ENCODE measurements at regions not wholly inside any gene's neighbourhood (a gene's known extent, or its start where the extent isn't known, plus 50 kb on each side); places are given as distances from the start of the nearest gene placed in this dataset.

DNA sequence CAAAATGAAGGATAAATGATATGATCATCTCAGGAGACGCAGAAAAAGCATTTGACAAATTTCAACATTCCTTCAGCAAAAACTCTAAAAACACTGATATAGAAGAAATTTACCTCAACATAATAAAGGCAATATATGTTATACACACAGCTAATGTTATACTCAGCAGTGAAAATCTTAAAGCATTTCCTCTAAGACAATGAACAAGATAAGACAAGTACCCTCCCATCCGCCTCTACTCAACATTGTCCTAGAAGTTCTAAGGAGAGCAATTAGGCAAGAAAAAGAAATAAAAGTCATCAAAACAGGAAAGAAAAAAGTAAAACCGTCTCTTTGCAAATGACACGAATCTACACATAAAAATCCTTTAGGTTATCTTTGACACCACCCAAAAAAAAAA is 1432.8 kb downstream of the CDH11 start:
- H3K27me3 ChIP-seq (ENCODE audit: insufficient read depth, poor library complexity, severe bottlenecking), result no peaks in the 10 kb centered on the region
- no peak overlapping the region for H3K27ac ChIP-seq (replicated peaks)
- TF ChIP-seq POLR2AphosphoS5 (IDR thresholded peaks at IDR 0.05; ENCODE audit: low read depth) (no peak), SPI1 (IDR thresholded peaks at IDR 0.05; ENCODE audit: borderline replicate concordance, low read depth) (no peak), GABPA (IDR thresholded peaks at IDR 0.05; ENCODE audit: low read depth) (no peak)
- TF ChIP-seq, protein P1, sequence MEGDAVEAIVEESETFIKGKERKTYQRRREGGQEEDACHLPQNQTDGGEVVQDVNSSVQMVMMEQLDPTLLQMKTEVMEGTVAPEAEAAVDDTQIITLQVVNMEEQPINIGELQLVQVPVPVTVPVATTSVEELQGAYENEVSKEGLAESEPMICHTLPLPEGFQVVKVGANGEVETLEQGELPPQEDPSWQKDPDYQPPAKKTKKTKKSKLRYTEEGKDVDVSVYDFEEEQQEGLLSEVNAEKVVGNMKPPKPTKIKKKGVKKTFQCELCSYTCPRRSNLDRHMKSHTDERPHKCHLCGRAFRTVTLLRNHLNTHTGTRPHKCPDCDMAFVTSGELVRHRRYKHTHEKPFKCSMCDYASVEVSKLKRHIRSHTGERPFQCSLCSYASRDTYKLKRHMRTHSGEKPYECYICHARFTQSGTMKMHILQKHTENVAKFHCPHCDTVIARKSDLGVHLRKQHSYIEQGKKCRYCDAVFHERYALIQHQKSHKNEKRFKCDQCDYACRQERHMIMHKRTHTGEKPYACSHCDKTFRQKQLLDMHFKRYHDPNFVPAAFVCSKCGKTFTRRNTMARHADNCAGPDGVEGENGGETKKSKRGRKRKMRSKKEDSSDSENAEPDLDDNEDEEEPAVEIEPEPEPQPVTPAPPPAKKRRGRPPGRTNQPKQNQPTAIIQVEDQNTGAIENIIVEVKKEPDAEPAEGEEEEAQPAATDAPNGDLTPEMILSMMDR (IDR thresholded peaks at IDR 0.05; ENCODE audit: insufficient read depth, low read length), result no peak
- TF ChIP-seq, protein P2, sequence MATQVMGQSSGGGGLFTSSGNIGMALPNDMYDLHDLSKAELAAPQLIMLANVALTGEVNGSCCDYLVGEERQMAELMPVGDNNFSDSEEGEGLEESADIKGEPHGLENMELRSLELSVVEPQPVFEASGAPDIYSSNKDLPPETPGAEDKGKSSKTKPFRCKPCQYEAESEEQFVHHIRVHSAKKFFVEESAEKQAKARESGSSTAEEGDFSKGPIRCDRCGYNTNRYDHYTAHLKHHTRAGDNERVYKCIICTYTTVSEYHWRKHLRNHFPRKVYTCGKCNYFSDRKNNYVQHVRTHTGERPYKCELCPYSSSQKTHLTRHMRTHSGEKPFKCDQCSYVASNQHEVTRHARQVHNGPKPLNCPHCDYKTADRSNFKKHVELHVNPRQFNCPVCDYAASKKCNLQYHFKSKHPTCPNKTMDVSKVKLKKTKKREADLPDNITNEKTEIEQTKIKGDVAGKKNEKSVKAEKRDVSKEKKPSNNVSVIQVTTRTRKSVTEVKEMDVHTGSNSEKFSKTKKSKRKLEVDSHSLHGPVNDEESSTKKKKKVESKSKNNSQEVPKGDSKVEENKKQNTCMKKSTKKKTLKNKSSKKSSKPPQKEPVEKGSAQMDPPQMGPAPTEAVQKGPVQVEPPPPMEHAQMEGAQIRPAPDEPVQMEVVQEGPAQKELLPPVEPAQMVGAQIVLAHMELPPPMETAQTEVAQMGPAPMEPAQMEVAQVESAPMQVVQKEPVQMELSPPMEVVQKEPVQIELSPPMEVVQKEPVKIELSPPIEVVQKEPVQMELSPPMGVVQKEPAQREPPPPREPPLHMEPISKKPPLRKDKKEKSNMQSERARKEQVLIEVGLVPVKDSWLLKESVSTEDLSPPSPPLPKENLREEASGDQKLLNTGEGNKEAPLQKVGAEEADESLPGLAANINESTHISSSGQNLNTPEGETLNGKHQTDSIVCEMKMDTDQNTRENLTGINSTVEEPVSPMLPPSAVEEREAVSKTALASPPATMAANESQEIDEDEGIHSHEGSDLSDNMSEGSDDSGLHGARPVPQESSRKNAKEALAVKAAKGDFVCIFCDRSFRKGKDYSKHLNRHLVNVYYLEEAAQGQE (IDR thresholded peaks at IDR 0.05; ENCODE audit: insufficient replicate concordance, low read depth), result no peak
- no peak overlapping the region for H3K4me3 ChIP-seq (replicated peaks; ENCODE audit: insufficient read depth, low read length)
- no peak for DNase-seq (ENCODE audit: low read depth in 1 of 2, low spot score in 1 of 2)

DNA sequence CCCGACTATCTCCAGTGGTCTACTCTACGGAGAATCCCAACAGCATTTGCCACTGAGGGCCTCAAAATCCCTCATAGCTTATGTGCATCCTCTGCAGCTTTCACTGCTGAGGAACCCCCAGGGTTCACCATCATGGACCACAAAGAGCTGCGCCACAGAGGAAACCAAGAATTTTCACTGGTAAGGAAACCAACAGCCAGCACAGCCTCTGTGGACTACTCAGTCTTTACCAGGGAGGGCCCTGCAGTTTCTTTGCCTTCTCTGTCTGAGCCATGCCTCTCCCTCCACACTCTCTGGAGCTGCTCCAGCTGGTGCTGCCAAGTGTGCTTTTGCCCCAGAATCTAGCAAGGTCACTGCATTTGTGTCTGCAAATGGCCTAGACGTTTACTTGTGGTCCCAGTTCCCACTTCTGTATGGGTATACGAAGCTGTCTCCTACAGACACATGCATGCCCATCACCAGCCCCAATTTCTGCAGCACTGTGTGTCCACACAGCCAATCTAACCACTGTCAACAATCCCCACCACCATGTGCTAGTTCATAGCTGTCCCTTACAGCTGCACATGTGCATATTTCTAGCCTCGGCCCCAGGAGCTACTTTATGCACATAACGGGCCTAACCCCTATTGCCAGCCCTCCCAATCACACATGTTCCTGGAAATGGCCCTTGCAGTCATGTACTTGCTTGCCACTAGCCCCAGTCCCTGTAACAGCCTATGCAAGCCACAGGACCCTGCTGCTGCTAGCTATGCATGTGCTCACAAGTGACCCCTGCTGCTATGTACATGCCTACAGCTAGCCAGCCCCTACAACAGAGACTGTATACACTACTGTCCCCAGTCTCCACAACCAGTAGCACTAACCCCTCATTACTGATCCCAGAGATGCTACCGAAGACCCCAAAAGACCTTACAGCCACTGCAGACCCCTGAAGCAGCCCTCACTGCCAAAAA is 1437.4 kb downstream of the CDH11 start:
- TF ChIP-seq GABPA (IDR thresholded peaks at IDR 0.05; ENCODE audit: low read depth) (no peak), POLR2AphosphoS5 (IDR thresholded peaks at IDR 0.05; ENCODE audit: low read depth) (no peak), SPI1 (IDR thresholded peaks at IDR 0.05; ENCODE audit: borderline replicate concordance, low read depth) (no peak)
- TF ChIP-seq, protein P2 (IDR thresholded peaks at IDR 0.05; ENCODE audit: insufficient replicate concordance, low read depth), result no peak
- TF ChIP-seq, protein P1 (IDR thresholded peaks at IDR 0.05; ENCODE audit: insufficient read depth, low read length), result no peak
- no peak overlapping the region for H3K4me3 ChIP-seq (replicated peaks; ENCODE audit: insufficient read depth, low read length)
- H3K27ac ChIP-seq (replicated peaks), result no peak overlapping the region
- no peak for DNase-seq (ENCODE audit: low read depth in 1 of 2, low spot score in 1 of 2)
- H3K27me3 ChIP-seq (ENCODE audit: insufficient read depth, poor library complexity, severe bottlenecking), result no peaks in the 10 kb centered on the region

DNA sequence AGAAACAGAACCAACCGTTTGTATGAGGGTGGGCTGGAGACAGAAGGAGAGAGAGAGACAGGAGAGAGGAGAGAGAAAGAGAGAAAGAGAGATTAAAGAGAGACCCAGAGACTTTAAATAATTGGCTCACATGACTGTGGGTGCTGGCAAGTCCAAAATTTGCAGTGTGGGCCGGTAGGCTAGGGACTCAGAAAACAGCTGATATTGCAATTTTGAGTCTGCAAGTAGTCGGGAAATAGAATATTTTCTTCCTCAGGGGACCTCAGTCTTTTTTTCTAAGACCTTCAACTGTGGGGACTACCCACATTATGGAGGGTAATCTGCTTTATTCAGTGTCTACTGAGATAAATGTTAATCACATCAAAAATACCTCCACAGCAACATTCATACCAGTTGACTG is 1439.0 kb downstream of the CDH11 start:
- no peaks in the 10 kb centered on the region for H3K27me3 ChIP-seq (ENCODE audit: insufficient read depth, poor library complexity, severe bottlenecking)
- DNase-seq (ENCODE audit: low read depth in 1 of 2, low spot score in 1 of 2), result no peak
- no peak overlapping the region for H3K4me3 ChIP-seq (replicated peaks; ENCODE audit: insufficient read depth, low read length)
- H3K27ac ChIP-seq (replicated peaks), result no peak overlapping the region
- TF ChIP-seq, protein P1 (IDR thresholded peaks at IDR 0.05; ENCODE audit: insufficient read depth, low read length), result no peak
- TF ChIP-seq POLR2AphosphoS5 (IDR thresholded peaks at IDR 0.05; ENCODE audit: low read depth) (no peak), GABPA (IDR thresholded peaks at IDR 0.05; ENCODE audit: low read depth) (no peak), SPI1 (IDR thresholded peaks at IDR 0.05; ENCODE audit: borderline replicate concordance, low read depth) (no peak)
- TF ChIP-seq, protein P2 (IDR thresholded peaks at IDR 0.05; ENCODE audit: insufficient replicate concordance, low read depth), result no peak

Measured in HL-60 (cell line).